ENCODE measurements at regions not wholly inside any gene's neighbourhood (a gene's known extent, or its start where the extent isn't known, plus 50 kb on each side); places are given as distances from the start of the nearest gene placed in this dataset.

- Mint-ChIP-seq H3K27me3 (ENCODE audit: low read depth) (peaks cover 5% of the 10 kb centered on the region), H3K36me3 (ENCODE audit: low read depth) (no peaks in the 10 kb centered on the region), H3K4me1 (ENCODE audit: low read depth) (no peaks in the 10 kb centered on the region)
Measured at GRCh38 chr12:63238892-63239291, 87.9 kb upstream of the AVPR1A start.

GRCh38 chr12:63232896-63233295 is 81.9 kb upstream of the AVPR1A start:
- H3K27me3 Mint-ChIP-seq (ENCODE audit: low read depth), result peaks cover 14% of the 10 kb centered on the region
- H3K27ac Mint-ChIP-seq (ENCODE audit: unreplicated experiment), result no peak overlapping the region
- DNase-seq (ENCODE audit: low spot score), result no peak
- no peaks in the 10 kb centered on the region for H3K9me3 Mint-ChIP-seq (ENCODE audit: low read depth)
- TF ChIP-seq CTCF (IDR thresholded peaks at IDR 0.05), result no peak
- no peaks in the 10 kb centered on the region for H3K36me3 Mint-ChIP-seq (ENCODE audit: low read depth)
- H3K4me3 Mint-ChIP-seq (ENCODE audit: unreplicated experiment), result no peak overlapping the region
- H3K4me1 Mint-ChIP-seq (ENCODE audit: low read depth), result no peaks in the 10 kb centered on the region

More at GRCh38 chr12:63238892-63239291, 87.9 kb upstream of the AVPR1A start:
- Mint-ChIP-seq H3K9me3 (ENCODE audit: low read depth) (peaks cover 13% of the 10 kb centered on the region), H3K27ac (ENCODE audit: unreplicated experiment) (no peak overlapping the region), H3K4me3 (ENCODE audit: unreplicated experiment) (no peak overlapping the region)
- TF ChIP-seq CTCF (IDR thresholded peaks at IDR 0.05), result no peak
- DNase-seq (ENCODE audit: low spot score), result no peak

DNA sequence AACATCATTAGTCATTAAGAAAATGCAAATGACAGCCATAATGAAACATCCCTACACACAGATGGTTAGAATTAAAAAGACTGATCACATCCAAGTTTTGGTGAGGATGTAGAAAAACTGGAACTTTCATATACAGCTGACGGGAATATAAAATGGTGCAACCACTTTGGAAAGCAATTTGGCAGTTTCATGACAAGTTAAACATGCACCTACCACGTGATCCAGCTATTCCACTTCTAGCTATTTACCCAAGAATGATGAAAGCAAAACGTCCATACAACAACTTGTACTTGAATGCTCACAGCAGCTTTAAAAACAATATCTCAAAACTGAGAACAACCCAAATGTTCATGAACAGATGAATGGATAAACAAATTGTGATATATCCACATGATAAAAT is 77.9 kb upstream of the AVPR1A start:
- Mint-ChIP-seq H3K4me1 (ENCODE audit: low read depth) (no peaks in the 10 kb centered on the region), H3K4me3 (ENCODE audit: unreplicated experiment) (no peak overlapping the region), H3K36me3 (ENCODE audit: low read depth) (no peaks in the 10 kb centered on the region), H3K27me3 (ENCODE audit: low read depth) (peaks cover 15% of the 10 kb centered on the region), H3K9me3 (ENCODE audit: low read depth) (no peaks in the 10 kb centered on the region), H3K27ac (ENCODE audit: unreplicated experiment) (no peak overlapping the region)
- TF ChIP-seq CTCF (IDR thresholded peaks at IDR 0.05), result no peak
- DNase-seq (ENCODE audit: low spot score), result no peak

DNA sequence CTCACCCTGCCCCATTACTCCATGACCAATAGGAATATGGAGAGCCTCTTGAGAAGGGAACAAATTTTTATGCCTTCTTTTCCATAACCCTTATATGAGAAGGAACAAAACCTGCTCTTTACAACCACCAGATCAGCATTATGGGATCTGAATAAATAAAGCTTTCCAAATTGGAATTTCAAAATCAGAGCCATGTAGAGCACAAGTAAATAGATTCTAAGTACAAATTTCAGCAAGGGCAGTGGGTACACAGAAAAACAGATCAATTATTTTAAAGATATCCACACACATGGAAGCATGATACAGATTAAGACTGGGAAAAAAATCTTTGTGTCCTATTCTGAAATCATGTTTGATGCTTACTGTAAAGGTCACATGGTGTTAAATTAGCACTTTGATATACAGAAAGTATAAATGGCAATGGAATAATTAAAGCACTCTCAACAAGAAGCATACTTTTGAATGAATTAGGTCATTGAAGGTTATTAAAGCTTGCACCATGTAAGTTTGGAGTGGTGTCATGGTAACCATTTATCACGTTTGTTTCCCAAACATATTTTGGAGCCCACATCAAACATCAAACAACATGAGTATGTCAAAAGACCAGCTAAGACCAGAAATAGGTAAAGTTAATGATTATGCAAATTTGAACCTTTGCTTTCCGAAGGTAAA is 75.9 kb upstream of the AVPR1A start:
- Mint-ChIP-seq H3K4me1 (ENCODE audit: low read depth) (no peaks in the 10 kb centered on the region), H3K9me3 (ENCODE audit: low read depth) (no peaks in the 10 kb centered on the region), H3K4me3 (ENCODE audit: unreplicated experiment) (no peak overlapping the region), H3K27me3 (ENCODE audit: low read depth) (peaks cover 20% of the 10 kb centered on the region), H3K27ac (ENCODE audit: unreplicated experiment) (no peak overlapping the region), H3K36me3 (ENCODE audit: low read depth) (no peaks in the 10 kb centered on the region)
- TF ChIP-seq CTCF (IDR thresholded peaks at IDR 0.05), result no peak
- no peak for DNase-seq (ENCODE audit: low spot score)

DNA sequence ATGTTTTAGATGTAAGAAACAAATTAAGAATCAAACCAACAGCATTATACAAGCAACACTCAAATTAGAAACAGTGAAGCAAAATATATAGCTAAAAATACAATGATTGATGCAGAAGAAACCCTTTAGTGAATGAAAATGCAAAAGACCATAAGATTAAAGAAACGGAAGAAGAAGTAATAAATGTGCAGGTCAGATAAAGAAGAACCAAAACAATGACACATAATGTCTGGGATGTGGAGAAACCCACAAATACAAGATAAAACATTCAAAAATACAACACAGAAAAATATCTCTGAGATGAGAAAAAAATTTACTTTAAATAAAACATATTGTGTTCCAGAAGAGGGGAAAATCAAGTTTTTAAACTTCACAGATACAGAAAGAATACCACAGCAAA is 73.4 kb upstream of the AVPR1A start:
- H3K4me1 Mint-ChIP-seq (ENCODE audit: low read depth), result no peaks in the 10 kb centered on the region
- DNase-seq (ENCODE audit: low spot score), result no peak
- no peaks in the 10 kb centered on the region for H3K36me3 Mint-ChIP-seq (ENCODE audit: low read depth)
- no peak overlapping the region for H3K27ac Mint-ChIP-seq (ENCODE audit: unreplicated experiment)
- H3K4me3 Mint-ChIP-seq (ENCODE audit: unreplicated experiment), result no peak overlapping the region
- no peak for TF ChIP-seq CTCF (IDR thresholded peaks at IDR 0.05)
- H3K9me3 Mint-ChIP-seq (ENCODE audit: low read depth), result no peaks in the 10 kb centered on the region
- peaks cover 25% of the 10 kb centered on the region for H3K27me3 Mint-ChIP-seq (ENCODE audit: low read depth)
